Renal pelvis (tissue), 1 donor: ENCODE measurements at regions not wholly inside any gene's neighbourhood (a gene's known extent, or its start where the extent isn't known, plus 50 kb on each side); places are given as distances from the start of the nearest gene placed in this dataset.

Experiments used
- DNase-seq: peaks from one replicate; pipeline ENCODE4 v3.0.0-alpha.2; 2013

- no peak for DNase-seq
These were observed 149.3 kb upstream of the CTTNBP2 start for GRCh38 chr7:118022546-118022945.

- no peak for DNase-seq
These were observed 153.6 kb upstream of the CTTNBP2 start for GRCh38 chr7:118026791-118027190.

- DNase-seq, result no peak
These were observed 155.0 kb upstream of the CTTNBP2 start for GRCh38 chr7:118028226-118028625.

- DNase-seq, result no peak
These were observed 154.0 kb upstream of the LSM8 start for GRCh38 chr7:118029826-118030422.

GRCh38 chr7:118033273-118033672 is 150.7 kb upstream of the LSM8 start:
- DNase-seq, result no peak

GRCh38 chr7:118039963-118040489 is 143.9 kb upstream of the LSM8 start:
- DNase-seq, result no peak

- no peak for DNase-seq
These were observed 143.4 kb upstream of the LSM8 start for GRCh38 chr7:118040562-118040961.

GRCh38 chr7:118041251-118041878 is 142.6 kb upstream of the LSM8 start:
- no peak for DNase-seq

GRCh38 chr7:118045629-118046028 is 138.3 kb upstream of the LSM8 start:
- DNase-seq, result no peak

GRCh38 chr7:118046086-118046485 is 137.9 kb upstream of the LSM8 start:
- DNase-seq, result no peak

GRCh38 chr7:118046801-118047200 is 137.2 kb upstream of the LSM8 start:
- no peak for DNase-seq

GRCh38 chr7:118052336-118052735 is 131.6 kb upstream of the LSM8 start:
- DNase-seq, result no peak

- DNase-seq, result no peak
These were observed 130.6 kb upstream of the LSM8 start for GRCh38 chr7:118053353-118053752.

GRCh38 chr7:118054529-118054928 is 129.4 kb upstream of the LSM8 start:
- DNase-seq, result no peak

GRCh38 chr7:118055647-118056046 is 128.3 kb upstream of the LSM8 start:
- DNase-seq, result no peak

GRCh38 chr7:118057404-118057803 is 126.6 kb upstream of the LSM8 start:
- no peak for DNase-seq

- DNase-seq, result no peak
These were observed 124.8 kb upstream of the LSM8 start for GRCh38 chr7:118059209-118059608.

GRCh38 chr7:118060692-118061091 is 123.3 kb upstream of the LSM8 start:
- DNase-seq, result no peak

- no peak for DNase-seq
These were observed 122.6 kb upstream of the LSM8 start for GRCh38 chr7:118061386-118061785.

GRCh38 chr7:118072893-118073674 is 110.9 kb upstream of the LSM8 start:
- no peak for DNase-seq

GRCh38 chr7:118075936-118076335 is 108.0 kb upstream of the LSM8 start:
- no peak for DNase-seq

- no peak for DNase-seq
These were observed 107.4 kb upstream of the LSM8 start for GRCh38 chr7:118076564-118076963.

GRCh38 chr7:118078015-118078414 is 105.9 kb upstream of the LSM8 start:
- DNase-seq, result no peak
